ENCODE measurements at regions not wholly inside any gene's neighbourhood (a gene's known extent, or its start where the extent isn't known, plus 50 kb on each side); places are given as distances from the start of the nearest gene placed in this dataset.

DNA sequence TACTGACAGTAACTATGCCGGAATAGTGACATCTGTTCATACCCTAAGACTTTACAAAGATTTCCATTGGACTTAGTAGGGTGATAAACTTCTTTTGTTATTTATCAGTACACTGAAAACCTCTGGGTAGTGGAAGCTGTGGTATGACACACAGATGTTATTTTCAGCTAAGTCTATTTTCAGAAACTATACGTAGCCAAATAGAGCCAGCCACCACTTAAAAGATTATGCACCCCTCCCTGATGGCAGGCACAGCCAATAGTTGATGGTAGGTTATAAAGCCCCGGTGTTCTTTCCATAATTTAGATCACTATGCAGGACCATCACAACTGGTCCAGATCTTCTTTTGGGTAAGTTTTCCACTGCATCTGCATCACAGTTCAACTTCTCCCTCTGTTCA is 1603.2 kb upstream of the PABPC4L start:
- no peaks in the 10 kb centered on the region for H3K9me3 Mint-ChIP-seq

DNA sequence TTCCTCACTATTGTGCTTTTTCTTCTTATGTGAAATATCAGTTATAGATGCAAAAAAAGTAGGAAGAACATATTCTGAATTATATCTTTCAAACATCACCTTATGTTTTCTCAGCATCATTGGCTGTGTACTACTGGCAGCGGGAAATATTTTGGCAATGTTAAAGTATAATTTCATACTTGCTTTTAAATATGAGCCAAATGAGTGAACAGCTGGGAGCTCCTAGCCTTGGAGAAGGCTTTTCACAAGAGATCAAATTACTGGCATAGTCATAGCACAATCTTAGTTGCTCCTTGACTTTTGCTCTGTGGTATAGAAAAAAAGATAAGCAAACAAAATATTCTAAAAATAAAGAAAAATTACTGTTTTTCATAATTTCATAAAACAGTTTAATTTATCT is 1575.8 kb upstream of the PABPC4L start:
- Mint-ChIP-seq H3K27me3 (ENCODE audit: low read depth, poor library complexity) (no peaks in the 10 kb centered on the region), H3K4me1 (no peaks in the 10 kb centered on the region), H3K36me3 (ENCODE audit: low read depth) (no peaks in the 10 kb centered on the region), H3K27ac (no peak overlapping the region), H3K9me3 (peaks cover 3% of the 10 kb centered on the region), H3K4me3 (no peak overlapping the region)
- TF ChIP-seq CTCF (IDR thresholded peaks at IDR 0.05) = no peak
- DNase-seq = no peak

More for the DNA sequence above, 1603.2 kb upstream of the PABPC4L start:
- Mint-ChIP-seq H3K27ac (no peak overlapping the region), H3K4me3 (no peak overlapping the region), H3K4me1 (no peaks in the 10 kb centered on the region), H3K27me3 (ENCODE audit: low read depth, poor library complexity) (no peaks in the 10 kb centered on the region), H3K36me3 (ENCODE audit: low read depth) (no peaks in the 10 kb centered on the region)
- DNase-seq = no peak
- TF ChIP-seq CTCF (IDR thresholded peaks at IDR 0.05) = no peak

DNA sequence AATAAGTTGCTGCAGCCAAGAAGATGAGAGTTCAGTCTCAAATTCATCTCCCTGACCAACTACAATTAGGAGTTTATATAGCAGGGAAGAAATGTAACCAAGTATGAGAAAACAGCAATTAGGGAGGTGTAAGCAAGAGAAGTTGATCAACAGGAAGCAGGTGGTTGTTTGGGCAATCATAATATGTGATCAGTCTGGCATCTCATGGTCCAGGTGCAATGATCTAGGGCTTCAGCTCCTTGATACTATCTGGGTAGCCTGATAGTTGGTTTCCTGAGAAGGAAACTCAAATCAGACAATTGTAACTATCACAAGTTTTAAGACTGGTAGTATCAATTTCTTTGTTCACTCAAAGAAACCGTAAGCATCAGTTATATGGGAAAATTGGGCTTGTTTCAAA is 1574.3 kb upstream of the PABPC4L start:
- Mint-ChIP-seq H3K9me3 (peaks cover 3% of the 10 kb centered on the region), H3K4me3 (no peak overlapping the region), H3K27ac (no peak overlapping the region), H3K4me1 (no peaks in the 10 kb centered on the region), H3K36me3 (ENCODE audit: low read depth) (no peaks in the 10 kb centered on the region), H3K27me3 (ENCODE audit: low read depth, poor library complexity) (no peaks in the 10 kb centered on the region)
- TF ChIP-seq CTCF (IDR thresholded peaks at IDR 0.05) = no peak
- DNase-seq = no peak

GRCh38 chr4:135770505-135770904 is 1568.9 kb upstream of the PABPC4L start:
- H3K27ac Mint-ChIP-seq = no peak overlapping the region
- H3K9me3 Mint-ChIP-seq = peaks cover 10% of the 10 kb centered on the region
- H3K4me1 Mint-ChIP-seq = no peaks in the 10 kb centered on the region
- TF ChIP-seq CTCF (IDR thresholded peaks at IDR 0.05) = no peak
- H3K4me3 Mint-ChIP-seq = no peak overlapping the region
- DNase-seq = no peak
- no peaks in the 10 kb centered on the region for H3K36me3 Mint-ChIP-seq (ENCODE audit: low read depth)
- H3K27me3 Mint-ChIP-seq (ENCODE audit: low read depth, poor library complexity) = no peaks in the 10 kb centered on the region

DNA sequence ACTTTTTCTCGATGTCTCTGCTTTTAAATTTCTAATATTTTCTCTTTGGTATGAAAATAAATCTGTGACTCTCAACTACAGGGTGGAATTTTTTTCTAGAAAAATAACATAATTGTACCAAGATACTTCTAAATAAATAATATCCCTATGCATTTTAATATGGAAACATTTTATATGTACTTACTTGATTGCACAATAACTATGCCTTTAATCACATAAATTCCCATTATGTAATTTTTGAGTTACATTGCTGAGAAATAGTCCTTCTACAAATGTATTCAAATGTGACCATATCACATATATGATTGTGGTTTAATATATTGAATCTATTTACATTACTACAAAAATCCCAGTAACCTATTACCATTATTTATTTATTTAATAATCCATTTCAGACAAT is 1543.3 kb upstream of the PABPC4L start:
- Mint-ChIP-seq H3K4me1 (no peaks in the 10 kb centered on the region), H3K4me3 (no peak overlapping the region), H3K36me3 (ENCODE audit: low read depth) (no peaks in the 10 kb centered on the region), H3K9me3 (peaks cover 14% of the 10 kb centered on the region), H3K27ac (no peak overlapping the region), H3K27me3 (ENCODE audit: low read depth, poor library complexity) (no peaks in the 10 kb centered on the region)
- no peak for TF ChIP-seq CTCF (IDR thresholded peaks at IDR 0.05)
- DNase-seq = no peak

DNA sequence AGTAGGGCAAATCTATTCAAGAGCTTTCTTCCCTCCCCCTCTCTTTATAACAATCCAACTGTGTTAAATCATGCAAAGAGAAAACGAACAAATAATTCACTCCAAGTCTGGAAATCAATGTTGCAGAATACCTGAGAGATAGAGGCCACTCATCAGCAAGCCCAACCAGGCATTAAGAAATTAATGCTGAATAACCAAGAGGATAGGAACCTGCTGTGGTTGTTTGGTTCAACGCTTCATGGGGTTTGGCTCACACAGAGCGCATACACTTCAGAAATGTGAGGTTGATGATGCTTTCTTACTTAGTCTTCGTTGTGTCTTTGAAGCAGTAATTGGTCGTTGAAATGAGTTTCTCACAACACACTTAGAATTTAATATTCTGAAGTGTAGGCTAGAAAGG is 1540.0 kb upstream of the PABPC4L start:
- Mint-ChIP-seq H3K27me3 (ENCODE audit: low read depth, poor library complexity) (no peaks in the 10 kb centered on the region), H3K36me3 (ENCODE audit: low read depth) (no peaks in the 10 kb centered on the region), H3K9me3 (no peaks in the 10 kb centered on the region), H3K4me3 (no peak overlapping the region), H3K4me1 (no peaks in the 10 kb centered on the region), H3K27ac (no peak overlapping the region)
- no peak for TF ChIP-seq CTCF (IDR thresholded peaks at IDR 0.05)
- no peak for DNase-seq

Measured in nephron progenitor cell (in vitro differentiated cells).